ENCODE measurements at regions not wholly inside any gene's neighbourhood (a gene's known extent, or its start where the extent isn't known, plus 50 kb on each side); places are given as distances from the start of the nearest gene placed in this dataset.

DNA sequence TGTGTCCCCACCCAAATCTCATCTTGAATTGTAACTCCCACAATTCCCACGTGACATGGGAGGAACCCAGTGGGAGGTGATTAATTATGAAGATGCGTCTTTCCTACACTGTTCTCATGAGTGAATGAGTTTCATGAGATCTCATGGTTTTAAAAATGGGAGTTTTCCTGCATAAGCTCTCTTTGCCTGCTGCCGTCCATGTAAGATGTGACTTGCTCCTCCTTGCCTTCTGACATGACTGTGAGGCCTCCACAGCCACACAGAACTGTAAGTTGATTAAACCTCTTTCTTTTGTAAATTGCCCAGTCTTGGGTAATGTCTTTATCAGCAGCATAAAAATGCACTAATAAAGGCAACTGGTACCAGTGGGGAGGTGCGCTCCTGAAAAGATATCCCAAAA lies 67.7 kb upstream of the DRGX start:
- DNase-seq (ENCODE audit: low spot score) (no peak), ATAC-seq (no peak)
- H3K36me3 Mint-ChIP-seq: peaks cover 47% of the 10 kb centered on the region
- peaks cover 8% of the 10 kb centered on the region for H3K27me3 Mint-ChIP-seq (ENCODE audit: low read depth)
- no peak overlapping the region for H3K4me3 Mint-ChIP-seq
- no peak overlapping the region for H3K27ac Mint-ChIP-seq
- no peak for TF ChIP-seq NR3C1 (CRISPR knock-in tag; conservative IDR thresholded peaks at IDR 0.05; ENCODE audit: low read depth)
- no peak for TF ChIP-seq ZNF396 (CRISPR knock-in tag; IDR thresholded peaks at IDR 0.05; ENCODE audit: borderline replicate concordance)
- TF ChIP-seq, protein P1, sequence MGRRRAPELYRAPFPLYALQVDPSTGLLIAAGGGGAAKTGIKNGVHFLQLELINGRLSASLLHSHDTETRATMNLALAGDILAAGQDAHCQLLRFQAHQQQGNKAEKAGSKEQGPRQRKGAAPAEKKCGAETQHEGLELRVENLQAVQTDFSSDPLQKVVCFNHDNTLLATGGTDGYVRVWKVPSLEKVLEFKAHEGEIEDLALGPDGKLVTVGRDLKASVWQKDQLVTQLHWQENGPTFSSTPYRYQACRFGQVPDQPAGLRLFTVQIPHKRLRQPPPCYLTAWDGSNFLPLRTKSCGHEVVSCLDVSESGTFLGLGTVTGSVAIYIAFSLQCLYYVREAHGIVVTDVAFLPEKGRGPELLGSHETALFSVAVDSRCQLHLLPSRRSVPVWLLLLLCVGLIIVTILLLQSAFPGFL (CRISPR knock-in tag; IDR thresholded peaks at IDR 0.05; ENCODE audit: borderline replicate concordance): no peak
- TF ChIP-seq JUN (CRISPR knock-in tag; IDR thresholded peaks at IDR 0.05): no peak
- TF ChIP-seq SMAD3 (CRISPR knock-in tag; IDR thresholded peaks at IDR 0.05; ENCODE audit: borderline replicate concordance): no peak
- TF ChIP-seq ZNF138 (CRISPR knock-in tag; conservative IDR thresholded peaks at IDR 0.05): no peak
- TF ChIP-seq, protein P2, sequence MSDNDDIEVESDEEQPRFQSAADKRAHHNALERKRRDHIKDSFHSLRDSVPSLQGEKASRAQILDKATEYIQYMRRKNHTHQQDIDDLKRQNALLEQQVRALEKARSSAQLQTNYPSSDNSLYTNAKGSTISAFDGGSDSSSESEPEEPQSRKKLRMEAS (CRISPR knock-in tag; IDR thresholded peaks at IDR 0.05): no peak
- TF ChIP-seq, protein P3, sequence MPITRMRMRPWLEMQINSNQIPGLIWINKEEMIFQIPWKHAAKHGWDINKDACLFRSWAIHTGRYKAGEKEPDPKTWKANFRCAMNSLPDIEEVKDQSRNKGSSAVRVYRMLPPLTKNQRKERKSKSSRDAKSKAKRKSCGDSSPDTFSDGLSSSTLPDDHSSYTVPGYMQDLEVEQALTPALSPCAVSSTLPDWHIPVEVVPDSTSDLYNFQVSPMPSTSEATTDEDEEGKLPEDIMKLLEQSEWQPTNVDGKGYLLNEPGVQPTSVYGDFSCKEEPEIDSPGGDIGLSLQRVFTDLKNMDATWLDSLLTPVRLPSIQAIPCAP (CRISPR knock-in tag; IDR thresholded peaks at IDR 0.05): no peak
- TF ChIP-seq ZNF263 (CRISPR knock-in tag; IDR thresholded peaks at IDR 0.05; ENCODE audit: low read depth): no peak
- TF ChIP-seq, protein P4, sequence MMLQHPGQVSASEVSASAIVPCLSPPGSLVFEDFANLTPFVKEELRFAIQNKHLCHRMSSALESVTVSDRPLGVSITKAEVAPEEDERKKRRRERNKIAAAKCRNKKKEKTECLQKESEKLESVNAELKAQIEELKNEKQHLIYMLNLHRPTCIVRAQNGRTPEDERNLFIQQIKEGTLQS (CRISPR knock-in tag; conservative IDR thresholded peaks at IDR 0.05): no peak
- no peak for TF ChIP-seq MYBL2 (CRISPR knock-in tag; IDR thresholded peaks at IDR 0.05)
- TF ChIP-seq RELA (CRISPR knock-in tag; IDR thresholded peaks at IDR 0.05; ENCODE audit: borderline replicate concordance): no peak
- TF ChIP-seq E2F4 (CRISPR knock-in tag; IDR thresholded peaks at IDR 0.05; ENCODE audit: borderline replicate concordance, low read depth): no peak
- no peak for TF ChIP-seq FOXP1 (CRISPR knock-in tag; IDR thresholded peaks at IDR 0.05; ENCODE audit: borderline replicate concordance)
- no peak for TF ChIP-seq ZNF671 (CRISPR knock-in tag; IDR thresholded peaks at IDR 0.05)
- TF ChIP-seq E2F1 (CRISPR knock-in tag; IDR thresholded peaks at IDR 0.05): no peak
- TF ChIP-seq AR (CRISPR knock-in tag; IDR thresholded peaks at IDR 0.05): no peak
- TF ChIP-seq ZBTB43 (CRISPR knock-in tag; IDR thresholded peaks at IDR 0.05): no peak
- TF ChIP-seq TP53 (CRISPR knock-in tag; IDR thresholded peaks at IDR 0.05): no peak
- no peak for TF ChIP-seq ZNF317 (CRISPR knock-in tag; IDR thresholded peaks at IDR 0.05; ENCODE audit: borderline replicate concordance, low read depth)
- CTCF ChIA-PET: interaction anchor here (2.2 kb wide), 1 partner anchor 56 kb away, joined by 9 read pairs; no protein-coding TSS in a partner anchor
- peaks cover 36% of the 10 kb centered on the region for H3K9me3 Mint-ChIP-seq
- peaks cover 9% of the 10 kb centered on the region for H3K4me1 Mint-ChIP-seq
- POLR2A ChIA-PET: no interaction called here
